Activated gamma-delta T cell treated with anti-CD3 and anti-CD28 coated beads, Interleukin-2, amount 50 U/mL, for 16 hours (primary cell): ENCODE measurements at regions not wholly inside any gene's neighbourhood (a gene's known extent, or its start where the extent isn't known, plus 50 kb on each side); places are given as distances from the start of the nearest gene placed in this dataset.
A peak's percentile ranks its signal among the peaks of the same experiment; 100 is the strongest.

Source experiments
- DNase-seq: peaks from one replicate; pipeline ENCODE4 v3.0.0-alpha.2; 2020; ENCODE audit warnings: low read depth

DNA sequence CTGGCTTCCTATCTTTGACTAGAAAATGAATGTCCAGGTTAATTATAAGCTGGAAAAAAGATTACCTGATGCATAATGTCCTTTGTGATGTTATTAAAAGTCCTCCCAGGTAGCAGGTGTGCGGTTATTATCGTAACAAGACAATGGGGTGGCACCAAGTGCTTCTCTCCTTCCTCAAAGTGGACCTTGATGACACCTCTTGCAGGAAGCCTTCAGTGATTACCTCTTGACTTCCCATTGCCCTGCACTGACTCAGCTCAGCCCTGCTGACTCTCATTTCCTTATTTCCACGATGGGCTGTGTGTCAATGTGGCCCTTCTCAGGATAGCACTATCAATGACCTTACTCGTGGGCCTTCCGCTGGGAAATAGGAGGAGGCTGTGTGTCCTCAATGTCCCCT is 477.4 kb upstream of the CCL2 start:
- no peak for DNase-seq

DNA sequence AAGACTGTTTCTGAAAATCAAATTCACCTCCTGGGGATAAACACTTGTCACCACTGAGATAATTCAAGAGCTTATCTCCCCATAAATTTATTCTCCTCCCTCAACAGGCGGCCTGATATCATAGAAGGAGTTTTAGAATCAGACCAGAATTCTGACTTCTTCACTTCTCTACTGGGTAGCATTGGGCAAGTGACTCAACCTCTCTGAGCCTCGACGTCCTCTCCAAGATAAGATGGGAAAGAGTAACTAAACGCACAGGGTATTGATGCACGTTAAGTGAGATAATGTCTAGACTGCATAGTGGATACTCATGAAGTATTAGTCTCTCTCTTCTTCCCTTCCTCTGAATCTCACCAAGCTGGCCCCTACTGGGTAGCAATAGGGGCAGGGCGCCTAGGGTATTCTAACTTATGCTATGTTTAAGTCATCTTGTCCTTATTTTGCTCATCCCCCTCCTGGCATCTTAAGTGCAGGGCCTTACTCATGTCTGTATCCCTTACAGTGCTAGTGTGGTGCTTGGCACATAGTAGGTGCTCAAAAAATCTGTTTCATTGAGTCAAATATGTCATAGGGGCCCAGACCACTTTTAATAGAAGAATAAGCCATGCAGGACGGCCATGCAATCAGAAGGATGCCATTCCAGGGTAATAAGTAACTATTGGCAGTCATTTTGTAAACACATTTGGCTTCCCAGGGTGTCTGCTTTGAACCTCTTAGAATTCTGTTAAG is 476.4 kb upstream of the CCL2 start:
- no peak for DNase-seq

DNA sequence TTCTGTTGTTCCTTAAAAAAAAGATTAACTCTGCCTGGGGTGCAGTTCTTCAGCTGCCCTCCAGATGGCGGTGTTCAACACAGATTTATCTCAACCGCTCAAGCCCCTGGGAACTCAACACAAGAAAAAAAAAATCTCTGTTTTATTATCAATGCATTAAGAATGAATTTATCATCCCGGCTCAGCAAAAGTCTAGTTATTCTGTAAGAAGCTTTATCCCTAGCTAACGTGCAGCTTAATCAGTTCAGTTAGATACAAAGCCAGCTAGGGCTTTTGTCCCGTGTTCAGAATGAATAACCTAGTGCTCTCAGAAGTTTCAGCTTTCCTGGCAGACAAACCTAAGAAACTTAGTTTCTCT is 475.9 kb upstream of the CCL2 start:
- DNase-seq = peak; percentile 3

DNA sequence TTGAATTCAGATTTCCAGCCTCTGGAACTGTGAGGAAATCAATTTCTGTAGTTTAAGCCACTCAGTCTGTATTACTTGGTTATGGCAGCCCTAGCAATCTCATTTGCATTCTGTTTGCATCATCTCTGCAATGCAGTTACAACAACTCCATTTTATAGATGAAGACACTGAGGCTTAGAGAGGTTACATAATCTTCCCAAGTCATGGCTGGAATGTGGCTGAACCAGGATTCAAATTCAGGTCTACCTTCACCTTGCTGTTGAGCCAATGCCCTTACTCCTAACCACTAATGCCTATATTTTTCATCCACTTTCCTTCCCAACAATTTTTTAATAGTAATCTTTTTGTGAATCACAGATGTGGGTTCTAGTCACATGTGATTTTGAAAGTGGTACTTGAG is 469.8 kb upstream of the CCL2 start:
- no peak for DNase-seq

DNA sequence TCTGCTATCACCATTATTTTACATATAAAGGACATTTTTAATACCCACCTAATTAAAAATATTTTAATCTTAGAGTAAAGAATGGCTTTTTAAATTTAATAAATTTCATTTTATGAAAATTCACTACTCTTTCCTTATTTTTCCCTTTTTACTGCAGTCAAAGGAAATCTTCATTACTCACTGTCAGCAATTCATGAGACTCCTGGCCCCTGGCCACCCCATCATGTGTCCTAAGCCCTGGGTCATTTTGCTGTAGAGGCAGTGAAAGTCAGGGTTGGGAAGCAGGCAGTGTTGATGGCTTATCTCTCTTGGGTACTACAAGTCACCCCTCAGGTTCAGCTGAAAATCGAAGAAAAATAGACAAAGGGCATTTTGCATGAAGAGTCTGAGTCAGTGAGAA is 468.6 kb upstream of the CCL2 start:
- DNase-seq = no peak

DNA sequence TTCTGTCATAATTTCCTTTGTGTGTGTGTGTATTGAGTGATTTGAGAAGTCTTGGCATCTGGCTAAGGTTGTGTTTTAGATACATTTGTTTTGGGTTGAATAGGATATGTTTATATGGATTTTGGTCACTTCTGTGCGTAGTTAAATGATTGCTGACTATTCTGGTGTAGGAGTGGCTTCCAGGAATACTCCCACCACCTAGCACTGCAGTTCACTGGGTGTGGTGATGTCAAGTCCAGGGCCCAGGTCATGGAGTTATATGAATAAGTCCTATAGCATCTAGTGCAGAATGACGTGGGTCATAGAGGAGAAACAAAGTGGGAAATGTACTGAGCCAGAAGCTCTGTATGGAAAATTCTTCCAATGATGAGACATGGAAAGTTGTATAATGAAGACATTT is 465.4 kb upstream of the CCL2 start:
- DNase-seq = no peak

DNA sequence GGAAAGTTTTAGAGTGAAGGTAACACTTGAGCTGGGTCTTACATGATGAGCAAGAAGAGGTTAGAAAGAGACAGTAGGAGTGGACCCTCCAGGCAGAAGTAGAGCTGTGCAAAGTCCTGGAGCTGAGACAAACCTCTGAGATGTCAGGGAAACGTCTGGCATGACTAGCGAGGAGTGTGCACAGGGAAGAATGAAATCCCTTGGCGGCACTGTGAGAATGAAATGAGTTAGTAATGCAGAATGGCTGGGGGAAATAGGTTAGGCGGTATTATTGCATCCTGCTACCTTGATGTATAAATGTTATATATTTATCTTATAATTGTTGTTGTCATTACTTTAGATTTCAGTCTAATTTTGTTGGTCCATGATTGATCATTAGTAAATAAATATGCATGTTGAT is 457.9 kb upstream of the CCL2 start:
- no peak for DNase-seq

DNA sequence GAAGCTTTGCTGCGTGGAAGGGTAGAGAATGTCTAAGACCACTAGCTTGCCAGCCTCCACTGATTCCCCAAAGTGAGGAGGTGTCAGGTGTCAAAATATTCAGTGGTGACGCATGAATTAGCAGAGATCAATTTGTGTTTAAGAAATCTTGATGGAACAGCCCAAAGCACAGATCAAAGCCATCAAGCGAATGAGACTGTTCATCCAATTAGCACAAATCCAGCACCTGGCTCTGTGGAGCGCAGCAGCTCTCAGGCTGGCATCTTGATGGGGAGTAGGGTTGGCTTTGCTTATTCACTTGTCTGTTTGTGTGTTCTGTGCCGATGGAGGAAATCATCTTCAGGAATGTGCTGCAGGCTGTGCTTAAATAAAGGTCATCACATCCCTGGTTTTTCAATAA is 456.8 kb upstream of the CCL2 start:
- no peak for DNase-seq

DNA sequence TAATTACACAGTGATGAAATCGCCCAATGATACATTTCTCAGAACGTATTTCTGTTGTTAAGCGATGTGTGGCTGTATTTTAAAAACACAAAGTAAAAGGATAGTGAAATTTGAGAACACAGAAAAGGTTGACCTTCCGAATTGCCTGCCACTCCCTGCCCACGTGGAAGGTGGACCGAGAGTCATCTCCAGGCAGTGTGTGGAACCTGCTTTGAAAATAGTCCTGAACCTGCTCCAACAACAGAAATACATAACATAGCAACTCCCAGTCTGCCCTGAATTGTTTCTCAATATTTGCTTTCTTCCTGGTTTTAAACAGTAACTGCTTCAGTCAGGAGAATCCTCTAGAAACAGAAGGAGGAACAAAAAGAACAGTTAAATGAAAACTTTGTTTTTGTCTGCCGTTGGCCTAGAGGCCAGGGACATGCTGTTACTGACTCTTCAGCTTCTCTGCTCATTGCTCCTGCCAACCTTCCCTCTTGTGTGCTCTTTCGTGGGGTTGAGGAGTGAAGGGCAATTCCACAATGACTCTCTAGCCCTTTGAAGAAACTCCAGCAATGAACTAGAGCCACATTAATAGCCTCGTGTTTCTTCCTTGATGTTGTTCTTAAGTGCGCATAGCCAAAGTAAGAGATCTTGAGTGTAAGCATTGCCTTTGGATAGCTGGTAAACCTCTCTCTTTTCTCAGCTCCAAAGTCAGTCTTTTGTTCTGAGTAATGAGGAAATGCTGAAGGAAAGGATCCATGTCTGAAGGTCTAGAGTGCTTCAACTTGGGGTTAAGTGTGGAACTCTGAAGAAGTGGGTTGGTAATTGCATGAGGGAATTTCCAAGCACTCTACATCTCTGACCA is 452.5 kb upstream of the CCL2 start:
- DNase-seq = no peak

DNA sequence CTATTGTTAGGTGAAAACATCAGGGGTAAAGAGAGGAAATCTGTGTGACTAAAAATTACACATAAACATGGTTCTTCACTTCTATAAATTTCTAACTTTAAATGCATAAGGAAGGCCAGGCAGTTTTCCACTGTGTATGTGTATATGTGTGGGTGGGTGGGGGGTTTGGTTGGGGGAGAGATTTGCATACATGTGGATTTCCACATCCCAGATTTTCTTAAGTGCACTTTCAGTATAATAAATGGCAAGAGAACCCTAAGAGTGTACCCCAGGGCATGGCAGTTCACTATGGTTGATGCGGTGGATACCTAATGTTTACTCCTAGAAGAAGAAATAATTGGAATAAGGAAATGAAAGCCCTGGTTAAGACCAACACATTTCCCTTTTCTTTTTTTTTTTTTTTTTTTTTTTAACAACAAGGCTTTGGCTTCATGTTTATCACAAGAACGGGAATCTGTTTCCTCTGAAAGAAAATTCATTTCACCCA is 451.8 kb upstream of the CCL2 start:
- DNase-seq = no peak

DNA sequence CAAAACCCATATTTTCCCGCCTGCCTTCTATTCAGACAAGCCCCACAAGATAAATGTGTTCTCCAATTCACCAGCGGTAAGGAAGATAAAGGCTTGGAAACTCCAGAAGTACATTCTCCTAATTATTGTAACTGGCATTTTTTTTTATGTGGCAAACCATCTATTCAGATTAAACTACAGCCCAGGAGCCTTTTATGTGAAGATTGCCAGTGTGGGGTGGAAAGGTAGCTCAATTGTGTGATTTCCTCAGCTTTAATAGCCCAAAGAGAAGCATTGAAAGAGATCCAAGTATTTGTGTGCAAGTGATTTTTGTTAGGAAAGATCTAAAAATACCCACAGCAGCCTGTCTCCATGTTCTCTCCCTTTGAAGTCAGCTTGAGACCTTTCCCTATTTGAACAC is 451.4 kb upstream of the CCL2 start:
- no peak for DNase-seq

DNA sequence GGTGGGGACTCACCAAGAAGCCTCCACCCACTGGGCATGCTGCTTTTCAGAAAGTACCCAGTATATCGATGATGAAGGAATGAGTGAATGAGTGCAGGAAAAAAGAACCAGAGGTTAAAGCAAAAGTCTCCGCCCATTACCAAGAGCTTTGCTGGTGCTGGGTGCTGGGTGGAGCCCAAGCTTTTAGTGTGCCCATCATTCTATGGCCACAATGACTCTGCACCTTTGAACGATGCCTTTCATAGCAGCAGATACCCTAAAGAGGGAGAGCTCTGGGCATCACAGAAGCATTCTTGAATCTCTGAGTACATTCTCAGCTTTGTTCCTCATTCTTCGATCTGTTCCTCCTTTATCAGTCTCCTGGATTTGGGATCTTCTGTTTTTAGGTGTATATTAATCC is 450.7 kb upstream of the CCL2 start:
- no peak for DNase-seq

DNA sequence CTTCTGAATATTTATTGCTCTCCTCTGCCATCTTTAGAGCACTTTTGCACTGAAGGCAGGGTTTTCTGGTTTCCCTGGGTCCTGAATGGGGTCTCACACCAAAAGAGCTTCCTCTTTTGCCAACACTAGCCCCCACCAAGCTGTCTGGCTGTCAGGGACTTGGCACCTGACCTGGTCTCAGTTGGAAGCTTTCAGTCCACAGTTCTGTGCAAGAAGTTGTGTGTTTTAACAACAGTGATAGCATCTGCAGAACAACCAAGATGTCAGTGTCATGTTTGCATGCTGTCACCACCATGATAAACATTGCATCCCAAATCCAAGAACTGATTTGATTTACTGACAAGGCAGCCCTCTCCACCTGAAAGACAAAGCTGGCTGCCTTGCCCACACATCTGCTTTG is 448.5 kb upstream of the CCL2 start:
- DNase-seq = no peak

DNA sequence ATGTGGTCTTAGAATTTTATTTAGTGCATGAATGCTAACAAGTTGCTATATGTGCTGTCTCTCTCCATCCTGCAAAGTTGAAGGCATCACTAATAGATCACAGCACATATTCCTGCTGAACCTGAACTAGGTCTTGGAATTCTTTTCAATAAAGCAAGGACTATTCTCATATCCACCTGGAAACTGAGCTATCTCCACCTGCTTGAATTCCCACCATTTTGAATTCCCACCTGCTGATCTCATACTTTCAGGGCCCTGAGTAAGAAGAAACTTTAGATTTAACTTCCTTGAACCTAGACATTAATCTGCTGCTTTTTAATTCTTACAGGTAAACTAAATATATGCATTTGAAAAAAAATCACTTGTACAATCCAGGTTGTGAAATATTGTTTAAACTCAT is 445.3 kb upstream of the CCL2 start:
- no peak for DNase-seq

DNA sequence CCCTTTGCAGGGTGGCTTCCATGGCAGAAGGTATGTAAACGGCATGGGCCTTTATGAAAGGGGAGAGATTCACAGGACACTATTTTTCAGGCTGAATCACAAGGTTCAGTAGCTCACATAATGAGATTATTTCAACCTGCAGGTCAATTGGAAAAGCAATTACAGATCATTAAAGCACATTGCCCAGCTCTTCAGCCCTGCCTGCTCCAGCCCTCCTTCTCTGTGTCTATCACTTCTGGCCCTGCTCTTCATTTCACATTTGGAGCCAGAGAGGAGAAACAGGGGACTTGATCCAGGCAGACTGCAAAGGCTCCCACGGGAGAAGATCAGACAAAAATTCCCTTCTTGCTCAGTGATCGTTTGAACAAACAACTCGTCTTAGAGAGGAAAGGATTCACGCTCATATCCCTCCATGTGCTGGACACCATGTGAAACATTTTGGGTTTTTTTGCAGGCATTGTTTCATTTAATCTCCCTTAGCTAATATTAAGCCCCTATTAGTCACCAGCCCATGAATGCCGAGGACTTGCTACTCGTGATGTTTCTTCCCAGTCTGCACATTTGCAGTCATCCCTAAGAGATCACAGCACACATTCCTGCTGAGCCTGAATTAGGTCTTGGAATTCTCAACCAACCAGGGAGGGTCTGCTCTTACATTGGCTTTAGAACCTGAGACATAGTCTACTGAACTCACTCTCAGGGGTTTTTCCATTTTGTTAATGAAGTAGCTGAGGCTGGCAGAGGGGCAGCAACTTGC is 443.9 kb upstream of the CCL2 start:
- no peak for DNase-seq

DNA sequence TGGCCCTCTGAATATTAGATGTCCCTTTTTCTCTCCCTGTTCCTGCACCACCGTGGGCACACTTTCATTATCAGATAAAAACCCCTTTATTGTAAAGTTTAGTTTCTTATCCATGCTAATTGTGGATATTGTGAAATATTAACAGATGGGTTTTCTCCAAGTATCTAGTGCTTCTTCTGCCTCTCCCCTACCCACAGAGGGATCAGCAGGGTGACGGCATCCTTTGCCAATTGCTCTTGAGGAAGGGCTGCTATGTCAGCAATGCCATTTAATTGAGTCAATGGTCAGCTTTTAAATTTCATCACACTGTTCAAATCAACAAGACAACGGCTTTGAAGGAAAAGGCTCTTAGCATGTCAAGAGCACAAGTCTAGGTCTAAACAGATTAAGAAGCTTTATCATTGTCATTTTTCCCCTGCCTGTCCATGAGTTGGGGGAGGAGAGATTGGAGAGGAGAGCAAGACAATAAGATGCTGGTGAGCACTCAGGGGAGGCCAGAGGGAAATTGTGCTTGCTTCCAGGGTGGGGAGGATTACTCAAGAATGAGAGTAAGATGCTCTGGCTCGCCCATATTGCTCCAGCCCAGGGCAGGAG is 443.0 kb upstream of the CCL2 start:
- DNase-seq = no peak

DNA sequence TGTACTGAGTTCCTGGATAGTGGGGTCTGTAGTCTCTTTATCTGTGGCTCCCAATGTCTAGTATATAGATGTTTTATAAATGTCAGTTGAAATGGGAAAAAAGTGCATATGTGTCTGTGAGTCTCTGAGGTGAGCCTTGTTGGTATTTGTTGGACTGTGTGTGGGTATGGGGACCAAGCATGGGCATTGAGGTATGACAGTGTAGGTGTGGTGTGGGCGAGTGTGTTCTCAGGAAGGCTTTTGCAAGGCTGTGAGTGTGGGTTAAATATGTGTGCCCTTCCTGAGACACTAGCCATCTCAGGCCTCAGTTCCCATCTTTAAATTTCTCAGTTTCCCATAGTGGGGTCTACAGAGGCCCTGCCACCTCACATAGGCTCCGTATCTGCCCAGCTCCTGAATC is 440.2 kb upstream of the CCL2 start:
- no peak for DNase-seq

DNA sequence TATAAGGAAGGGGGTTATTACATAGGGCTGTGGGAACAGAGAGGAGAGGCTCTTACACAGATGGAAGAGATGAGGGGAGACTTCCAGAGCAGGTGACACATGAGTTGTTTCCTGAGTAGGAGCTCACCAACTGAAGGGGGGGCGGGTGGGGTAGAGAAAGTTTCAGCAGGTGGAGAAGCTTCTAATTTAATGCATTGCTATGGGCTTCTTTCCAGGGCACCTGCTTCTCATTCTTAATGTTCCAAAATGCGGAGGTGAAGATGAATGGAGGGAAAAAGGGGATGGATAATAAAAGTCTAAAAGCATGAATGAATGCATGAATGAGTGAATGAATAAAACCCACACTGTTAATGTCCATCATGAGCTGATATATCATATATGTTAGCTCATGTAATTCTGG is 439.0 kb upstream of the CCL2 start:
- DNase-seq = no peak

DNA sequence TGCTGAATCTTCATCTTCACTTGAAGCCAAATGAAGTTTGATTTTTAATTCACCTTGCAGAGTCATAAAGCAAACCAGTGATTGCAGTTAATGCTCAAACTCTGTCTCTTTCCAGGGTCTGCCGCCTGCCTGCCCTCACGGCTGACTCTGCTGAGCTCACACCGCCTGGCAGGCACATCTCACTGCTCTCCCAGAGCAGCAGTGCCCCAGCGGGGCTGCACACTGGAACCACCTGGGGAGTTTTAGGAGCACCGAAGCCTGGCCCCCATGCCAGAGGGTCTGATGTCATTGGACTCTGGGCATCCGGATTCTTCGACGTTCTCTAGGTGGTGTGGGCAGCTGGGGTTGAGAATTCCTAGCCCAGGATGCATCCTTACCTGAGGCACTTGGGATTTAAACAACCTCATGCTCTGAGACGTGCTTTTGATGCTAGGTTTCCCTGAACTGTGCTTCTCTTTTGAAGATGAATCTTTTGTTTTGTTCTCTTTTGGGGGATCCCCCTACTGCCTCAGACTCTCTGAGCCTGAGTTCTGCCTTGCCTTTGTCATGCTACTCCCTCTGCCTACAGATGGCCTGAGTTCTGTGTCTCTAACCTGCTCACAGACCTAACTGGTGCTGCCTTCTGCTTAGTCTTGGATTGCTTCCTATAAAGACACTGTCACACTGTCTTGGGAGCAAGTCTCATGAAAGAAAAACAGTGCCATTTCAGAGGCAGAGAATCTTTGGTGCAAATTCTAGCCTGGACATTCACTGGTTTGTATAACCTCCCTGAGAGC is 438.1 kb upstream of the CCL2 start:
- no peak for DNase-seq

DNA sequence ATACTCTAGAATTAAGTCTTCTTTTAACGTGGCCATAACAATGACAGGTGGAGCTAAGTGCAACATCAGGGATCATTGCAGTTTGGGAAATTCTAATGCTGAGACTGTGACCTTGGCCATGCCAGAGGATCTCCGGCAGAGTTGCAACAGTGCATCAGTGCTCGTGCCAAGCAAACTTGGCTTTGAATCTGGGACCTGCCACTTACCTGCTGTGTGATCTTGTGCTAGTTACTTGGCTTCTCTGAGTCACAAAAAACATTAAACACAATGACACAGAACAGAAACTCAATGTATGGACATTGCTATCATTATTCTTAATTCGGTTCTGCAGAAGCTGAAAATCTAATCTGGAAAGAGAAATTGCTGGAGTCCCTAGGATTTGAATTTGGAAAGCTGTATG is 435.5 kb upstream of the CCL2 start:
- DNase-seq = no peak

DNA sequence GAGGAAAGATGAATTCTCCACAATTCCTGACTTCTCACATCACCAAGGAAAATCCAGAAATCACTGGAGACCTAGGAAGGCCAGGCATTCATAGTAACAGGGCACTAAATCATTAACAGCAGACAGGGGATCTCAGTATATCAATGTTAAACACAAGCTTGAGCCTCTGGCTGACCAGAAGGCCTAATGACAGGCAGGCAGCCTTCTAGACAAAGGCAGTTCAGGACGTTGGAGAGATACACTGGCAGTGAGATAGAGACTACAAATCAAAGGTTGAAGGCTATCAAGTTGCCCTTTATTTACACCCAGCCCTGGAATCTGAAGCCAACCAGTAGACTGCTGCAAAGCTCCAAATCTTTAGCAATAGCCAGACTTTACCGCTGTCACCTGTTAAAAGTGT is 422.8 kb upstream of the CCL2 start:
- no peak for DNase-seq

DNA sequence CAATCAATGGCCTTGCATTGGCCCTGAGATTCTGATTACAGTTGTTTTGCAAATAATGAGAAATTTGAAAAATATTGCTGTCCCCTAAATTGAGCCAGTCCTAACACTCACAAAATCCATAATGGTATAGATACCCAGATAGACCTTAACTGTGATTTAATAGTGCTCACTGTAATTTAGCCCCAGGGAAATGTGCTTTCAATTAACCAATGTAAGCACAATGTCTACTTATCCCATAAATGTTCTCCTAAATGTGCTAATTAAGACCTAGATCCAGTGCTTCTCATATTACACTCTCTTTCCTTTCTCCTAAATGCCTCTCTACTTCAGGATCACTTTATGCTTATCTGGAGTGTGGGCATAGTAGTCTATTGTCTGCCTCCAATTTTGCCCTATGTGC is 417.8 kb upstream of the CCL2 start:
- no peak for DNase-seq
